ENCODE measurements at regions not wholly inside any gene's neighbourhood (a gene's known extent, or its start where the extent isn't known, plus 50 kb on each side); places are given as distances from the start of the nearest gene placed in this dataset.

- H3K36me3 ChIP-seq (ENCODE audit: insufficient read depth, insufficient read length, low read length) = no peaks in the 10 kb centered on the region
- H3K27me3 ChIP-seq (ENCODE audit: insufficient read depth, insufficient read length) = no peaks in the 10 kb centered on the region
- TF ChIP-seq ZNF274 (IDR thresholded peaks at IDR 0.05; ENCODE audit: low read depth, low read length) = no peak
- TF ChIP-seq SUZ12 (IDR thresholded peaks at IDR 0.05; ENCODE audit: extremely low read depth, insufficient read depth, insufficient read length) = no peak
- no peak for TF ChIP-seq YY1 (IDR thresholded peaks at IDR 0.05; ENCODE audit: insufficient read depth, insufficient read length)
- DNase-seq (ENCODE audit: low read depth, low spot score) = no peak
- H3K4me3 ChIP-seq (ENCODE audit: insufficient read length, low read depth) = no peak overlapping the region
- H3K4me1 ChIP-seq (ENCODE audit: insufficient read depth, insufficient read length) = no peaks in the 10 kb centered on the region
- no peak overlapping the region for H3K9ac ChIP-seq (ENCODE audit: insufficient read length, low read depth)
- H3K9me3 ChIP-seq (ENCODE audit: insufficient read depth, low read length) = no peaks in the 10 kb centered on the region
Measured at GRCh38 chr14:34078117-34078743, 127.4 kb upstream of the EGLN3 start.

- Histone ChIP-seq H3K9ac (ENCODE audit: insufficient read length, low read depth) (no peak overlapping the region), H3K9me3 (ENCODE audit: insufficient read depth, low read length) (no peaks in the 10 kb centered on the region), H3K27me3 (ENCODE audit: insufficient read depth, insufficient read length) (no peaks in the 10 kb centered on the region), H3K4me3 (ENCODE audit: insufficient read length, low read depth) (no peak overlapping the region), H3K4me1 (ENCODE audit: insufficient read depth, insufficient read length) (no peaks in the 10 kb centered on the region), H3K36me3 (ENCODE audit: insufficient read depth, insufficient read length, low read length) (no peaks in the 10 kb centered on the region)
- TF ChIP-seq SUZ12 (IDR thresholded peaks at IDR 0.05; ENCODE audit: extremely low read depth, insufficient read depth, insufficient read length) = no peak
- no peak for TF ChIP-seq YY1 (IDR thresholded peaks at IDR 0.05; ENCODE audit: insufficient read depth, insufficient read length)
- no peak for TF ChIP-seq ZNF274 (IDR thresholded peaks at IDR 0.05; ENCODE audit: low read depth, low read length)
- DNase-seq (ENCODE audit: low read depth, low spot score) = no peak
Measured at GRCh38 chr14:34075826-34076225, 125.0 kb upstream of the EGLN3 start.

- no peak for DNase-seq (ENCODE audit: low read depth, low spot score)
- H3K27me3 ChIP-seq (ENCODE audit: insufficient read depth, insufficient read length) = no peaks in the 10 kb centered on the region
- H3K4me1 ChIP-seq (ENCODE audit: insufficient read depth, insufficient read length) = no peaks in the 10 kb centered on the region
- H3K9me3 ChIP-seq (ENCODE audit: insufficient read depth, low read length) = no peaks in the 10 kb centered on the region
- no peak overlapping the region for H3K4me3 ChIP-seq (ENCODE audit: insufficient read length, low read depth)
- H3K9ac ChIP-seq (ENCODE audit: insufficient read length, low read depth) = no peak overlapping the region
- H3K36me3 ChIP-seq (ENCODE audit: insufficient read depth, insufficient read length, low read length) = no peaks in the 10 kb centered on the region
- TF ChIP-seq YY1 (IDR thresholded peaks at IDR 0.05; ENCODE audit: insufficient read depth, insufficient read length) = no peak
Measured at GRCh38 chr14:34075042-34075744, 124.3 kb upstream of the EGLN3 start.

DNA sequence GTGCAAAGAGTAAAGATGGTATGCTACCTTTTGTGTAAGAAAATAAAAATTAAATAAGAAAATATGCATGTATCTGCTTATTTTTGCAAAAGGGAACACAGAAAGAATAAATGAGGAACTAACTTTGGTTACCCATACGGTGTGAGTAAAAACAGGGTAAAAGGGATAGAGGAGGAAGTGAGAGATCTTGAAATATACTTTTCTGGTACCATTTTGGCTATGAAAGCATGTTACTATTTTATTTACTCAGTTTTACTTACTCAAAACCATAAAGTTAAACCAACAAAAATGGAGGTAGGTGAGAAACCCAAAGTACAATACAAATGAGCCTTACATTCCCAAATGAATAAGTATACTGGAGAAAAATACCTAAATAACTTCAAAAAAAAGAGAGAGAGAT is 122.0 kb upstream of the EGLN3 start:
- Histone ChIP-seq H3K4me1 (ENCODE audit: insufficient read depth, insufficient read length) (no peaks in the 10 kb centered on the region), H3K4me3 (ENCODE audit: insufficient read length, low read depth) (no peak overlapping the region), H3K36me3 (ENCODE audit: insufficient read depth, insufficient read length, low read length) (no peaks in the 10 kb centered on the region), H3K27me3 (ENCODE audit: insufficient read depth, insufficient read length) (no peaks in the 10 kb centered on the region), H3K9me3 (ENCODE audit: insufficient read depth, low read length) (no peaks in the 10 kb centered on the region), H3K9ac (ENCODE audit: insufficient read length, low read depth) (no peak overlapping the region)
- no peak for TF ChIP-seq ZNF274 (IDR thresholded peaks at IDR 0.05; ENCODE audit: low read depth, low read length)
- no peak for TF ChIP-seq YY1 (IDR thresholded peaks at IDR 0.05; ENCODE audit: insufficient read depth, insufficient read length)
- TF ChIP-seq SUZ12 (IDR thresholded peaks at IDR 0.05; ENCODE audit: extremely low read depth, insufficient read depth, insufficient read length) = no peak
- no peak for DNase-seq (ENCODE audit: low read depth, low spot score)

DNA sequence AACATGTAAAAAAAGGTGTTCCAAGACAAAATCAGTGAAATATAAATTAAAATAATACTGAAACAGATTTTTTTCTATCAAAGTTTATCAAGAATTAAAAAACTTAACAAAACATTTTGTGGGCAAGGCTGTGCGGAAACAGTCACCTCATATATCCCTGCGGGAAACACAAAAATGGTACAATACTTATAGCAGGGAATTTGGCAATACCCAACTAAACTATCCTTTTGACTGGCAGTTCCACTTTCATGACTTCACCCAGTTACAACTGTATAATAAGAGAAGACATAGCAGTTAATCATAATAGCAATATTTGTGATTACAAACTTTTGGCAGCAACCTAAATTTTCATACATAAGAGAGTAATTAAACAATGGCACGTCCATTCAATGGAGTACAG is 121.5 kb upstream of the EGLN3 start:
- Histone ChIP-seq H3K9ac (ENCODE audit: insufficient read length, low read depth) (no peak overlapping the region), H3K27me3 (ENCODE audit: insufficient read depth, insufficient read length) (no peaks in the 10 kb centered on the region), H3K4me3 (ENCODE audit: insufficient read length, low read depth) (no peak overlapping the region), H3K36me3 (ENCODE audit: insufficient read depth, insufficient read length, low read length) (no peaks in the 10 kb centered on the region), H3K4me1 (ENCODE audit: insufficient read depth, insufficient read length) (no peaks in the 10 kb centered on the region), H3K9me3 (ENCODE audit: insufficient read depth, low read length) (no peaks in the 10 kb centered on the region)
- no peak for DNase-seq (ENCODE audit: low read depth, low spot score)
- TF ChIP-seq SUZ12 (IDR thresholded peaks at IDR 0.05; ENCODE audit: extremely low read depth, insufficient read depth, insufficient read length) (no peak), ZNF274 (IDR thresholded peaks at IDR 0.05; ENCODE audit: low read depth, low read length) (no peak), YY1 (IDR thresholded peaks at IDR 0.05; ENCODE audit: insufficient read depth, insufficient read length) (no peak)

DNA sequence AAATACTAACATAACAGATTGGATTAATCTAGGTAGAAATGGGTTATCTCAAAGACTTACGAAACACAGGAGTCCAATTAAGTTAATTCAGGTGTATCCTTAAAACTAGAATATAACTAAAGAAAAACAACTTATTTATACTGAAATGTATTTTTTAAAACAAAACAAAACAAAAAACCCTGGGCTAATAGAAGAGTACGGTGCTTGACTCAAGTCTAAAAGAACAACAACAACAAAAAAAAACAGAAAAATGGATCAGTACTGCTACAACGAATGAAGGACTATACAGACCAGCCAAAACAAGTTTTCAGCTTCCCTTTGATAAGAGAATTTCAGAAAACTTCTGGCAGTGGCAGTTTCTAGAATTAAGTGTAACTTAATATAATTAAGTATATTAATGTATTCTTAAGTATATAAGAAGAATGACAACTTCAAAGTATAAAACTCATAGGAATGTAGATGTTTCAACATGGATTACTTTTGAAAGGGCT is 120.1 kb upstream of the EGLN3 start:
- H3K9ac ChIP-seq (ENCODE audit: insufficient read length, low read depth) = no peak overlapping the region

DNA sequence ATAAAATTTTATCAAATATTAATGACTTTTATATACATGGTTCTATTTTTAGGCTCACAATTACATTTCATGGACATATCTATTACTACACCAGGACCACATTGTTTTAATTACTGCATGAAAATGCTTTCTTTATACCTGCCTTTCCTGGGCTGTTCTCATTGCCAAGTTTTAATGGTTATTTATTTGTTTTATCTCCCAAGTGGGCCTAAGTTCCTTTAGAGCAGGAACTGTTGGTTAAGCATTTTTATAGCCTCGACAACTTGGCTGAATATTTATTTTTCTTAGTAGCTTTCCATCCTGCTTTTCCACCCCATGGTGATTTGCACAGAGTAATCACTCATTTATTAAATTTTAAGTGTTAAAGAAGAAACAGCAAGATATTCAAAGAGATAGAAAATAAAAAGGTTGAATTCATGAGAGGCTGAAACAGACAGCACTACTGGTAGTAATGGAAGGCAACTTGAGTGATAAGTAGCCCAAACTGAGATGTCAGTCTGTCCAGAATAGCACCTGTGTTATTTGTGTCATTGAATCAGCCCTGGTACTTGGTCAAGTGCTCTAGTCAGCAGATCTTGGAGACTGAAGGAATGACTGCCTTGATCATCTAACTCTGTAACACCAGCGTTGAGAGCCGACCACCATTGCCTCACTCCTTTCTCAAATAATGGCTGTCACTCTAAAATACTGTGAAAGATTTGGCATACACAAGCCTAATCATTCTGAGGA is 119.1 kb upstream of the EGLN3 start:
- Histone ChIP-seq H3K4me3 (ENCODE audit: insufficient read length, low read depth) (no peak overlapping the region), H3K9me3 (ENCODE audit: insufficient read depth, low read length) (no peaks in the 10 kb centered on the region), H3K36me3 (ENCODE audit: insufficient read depth, insufficient read length, low read length) (no peaks in the 10 kb centered on the region), H3K27me3 (ENCODE audit: insufficient read depth, insufficient read length) (no peaks in the 10 kb centered on the region), H3K4me1 (ENCODE audit: insufficient read depth, insufficient read length) (no peaks in the 10 kb centered on the region), H3K9ac (ENCODE audit: insufficient read length, low read depth) (no peak overlapping the region)
- TF ChIP-seq YY1 (IDR thresholded peaks at IDR 0.05; ENCODE audit: insufficient read depth, insufficient read length) (no peak), SUZ12 (IDR thresholded peaks at IDR 0.05; ENCODE audit: extremely low read depth, insufficient read depth, insufficient read length) (no peak), ZNF274 (IDR thresholded peaks at IDR 0.05; ENCODE audit: low read depth, low read length) (no peak)
- DNase-seq (ENCODE audit: low read depth, low spot score) = no peak

More for the DNA sequence above, 120.1 kb upstream of the EGLN3 start:
- no peak for TF ChIP-seq YY1 (IDR thresholded peaks at IDR 0.05; ENCODE audit: insufficient read depth, insufficient read length)
- TF ChIP-seq SUZ12 (IDR thresholded peaks at IDR 0.05; ENCODE audit: extremely low read depth, insufficient read depth, insufficient read length) = no peak
- TF ChIP-seq ZNF274 (IDR thresholded peaks at IDR 0.05; ENCODE audit: low read depth, low read length) = no peak
- H3K27me3 ChIP-seq (ENCODE audit: insufficient read depth, insufficient read length) = no peaks in the 10 kb centered on the region
- no peaks in the 10 kb centered on the region for H3K9me3 ChIP-seq (ENCODE audit: insufficient read depth, low read length)
- H3K4me3 ChIP-seq (ENCODE audit: insufficient read length, low read depth) = no peak overlapping the region
- no peaks in the 10 kb centered on the region for H3K36me3 ChIP-seq (ENCODE audit: insufficient read depth, insufficient read length, low read length)
- DNase-seq (ENCODE audit: low read depth, low spot score) = no peak
- H3K4me1 ChIP-seq (ENCODE audit: insufficient read depth, insufficient read length) = no peaks in the 10 kb centered on the region

Measured in NT2/D1 (cell line).